A673 (cell line): ENCODE measurements at regions not wholly inside any gene's neighbourhood (a gene's known extent, or its start where the extent isn't known, plus 50 kb on each side); places are given as distances from the start of the nearest gene placed in this dataset.

Source experiments
- EZH2 ChIP-seq: fragments of 200-600 bp; sonication (generic); IDR thresholded peaks from 2 replicates; pipeline ENCODE4 v1.6.1; 2017; ENCODE audit warnings: borderline replicate concordance, low read depth, mild to moderate bottlenecking, mixed read lengths, antibody characterized with exemption, low read length; ENCODE audit not compliant: poor library complexity, severe bottlenecking
- TF ChIP-seq, protein P1 (sequence below): fragments of 300-800, 200-600 bp; sonication (generic); conservative IDR thresholded peaks from 2 replicates; pipeline ENCODE4 v1.5.1; 2017; ENCODE audit warnings: low read depth, mild to moderate bottlenecking, antibody characterized with exemption, low read length, moderate library complexity, mixed read lengths

DNA sequence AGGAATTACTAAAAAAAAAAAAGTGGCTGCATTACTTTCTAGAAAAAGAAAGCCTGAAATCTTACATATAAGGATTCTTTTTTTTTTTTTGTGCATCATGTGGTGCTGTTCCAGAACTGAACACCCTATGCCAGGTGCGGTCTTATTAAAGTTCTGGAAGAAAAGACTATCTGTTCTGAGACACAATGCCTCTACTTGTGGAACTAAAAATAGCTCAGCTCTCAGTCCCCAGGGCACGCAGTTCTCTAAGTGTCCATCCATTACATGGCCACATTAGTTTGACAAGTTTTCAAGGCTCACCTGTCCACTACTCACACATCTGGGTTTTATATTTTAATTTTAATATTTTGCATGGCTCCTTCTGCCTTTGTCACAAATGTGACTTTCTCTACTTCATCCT is 126.6 kb upstream of the ADAMTS9 start:
- no peak for TF ChIP-seq EZH2
- TF ChIP-seq, protein P1, sequence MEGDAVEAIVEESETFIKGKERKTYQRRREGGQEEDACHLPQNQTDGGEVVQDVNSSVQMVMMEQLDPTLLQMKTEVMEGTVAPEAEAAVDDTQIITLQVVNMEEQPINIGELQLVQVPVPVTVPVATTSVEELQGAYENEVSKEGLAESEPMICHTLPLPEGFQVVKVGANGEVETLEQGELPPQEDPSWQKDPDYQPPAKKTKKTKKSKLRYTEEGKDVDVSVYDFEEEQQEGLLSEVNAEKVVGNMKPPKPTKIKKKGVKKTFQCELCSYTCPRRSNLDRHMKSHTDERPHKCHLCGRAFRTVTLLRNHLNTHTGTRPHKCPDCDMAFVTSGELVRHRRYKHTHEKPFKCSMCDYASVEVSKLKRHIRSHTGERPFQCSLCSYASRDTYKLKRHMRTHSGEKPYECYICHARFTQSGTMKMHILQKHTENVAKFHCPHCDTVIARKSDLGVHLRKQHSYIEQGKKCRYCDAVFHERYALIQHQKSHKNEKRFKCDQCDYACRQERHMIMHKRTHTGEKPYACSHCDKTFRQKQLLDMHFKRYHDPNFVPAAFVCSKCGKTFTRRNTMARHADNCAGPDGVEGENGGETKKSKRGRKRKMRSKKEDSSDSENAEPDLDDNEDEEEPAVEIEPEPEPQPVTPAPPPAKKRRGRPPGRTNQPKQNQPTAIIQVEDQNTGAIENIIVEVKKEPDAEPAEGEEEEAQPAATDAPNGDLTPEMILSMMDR, result no peak
